ENCODE measurements at regions not wholly inside any gene's neighbourhood (a gene's known extent, or its start where the extent isn't known, plus 50 kb on each side); places are given as distances from the start of the nearest gene placed in this dataset.

DNA sequence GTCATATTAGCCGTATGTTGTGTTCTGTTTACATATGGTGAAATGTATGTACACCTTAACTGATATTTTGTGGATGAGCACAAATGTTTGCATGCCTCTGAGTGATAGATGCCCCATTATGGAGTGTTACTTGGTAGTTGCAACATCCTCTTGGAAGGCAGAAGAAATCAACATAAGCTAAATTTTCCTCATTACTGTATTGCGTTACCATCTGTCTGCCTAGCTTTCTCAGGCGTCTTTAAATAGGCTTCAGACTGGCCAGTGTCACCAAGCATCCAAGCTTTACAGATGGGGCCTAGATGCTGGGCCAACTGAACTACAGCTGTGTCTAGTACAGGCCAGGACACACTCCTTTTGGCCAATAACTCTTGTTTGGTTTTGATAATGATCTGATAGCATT lies 250.6 kb downstream of the SAMD5 start:
- TF ChIP-seq POLR2A (IDR thresholded peaks at IDR 0.05; ENCODE audit: low read depth, low read length) (no peak), POLR2AphosphoS5 (IDR thresholded peaks at IDR 0.05; ENCODE audit: low read depth, low read length) (no peak), TAF1 (IDR thresholded peaks at IDR 0.05; ENCODE audit: borderline replicate concordance, low read depth, low read length) (no peak)
